ENCODE measurements at regions not wholly inside any gene's neighbourhood (a gene's known extent, or its start where the extent isn't known, plus 50 kb on each side); places are given as distances from the start of the nearest gene placed in this dataset.

DNA sequence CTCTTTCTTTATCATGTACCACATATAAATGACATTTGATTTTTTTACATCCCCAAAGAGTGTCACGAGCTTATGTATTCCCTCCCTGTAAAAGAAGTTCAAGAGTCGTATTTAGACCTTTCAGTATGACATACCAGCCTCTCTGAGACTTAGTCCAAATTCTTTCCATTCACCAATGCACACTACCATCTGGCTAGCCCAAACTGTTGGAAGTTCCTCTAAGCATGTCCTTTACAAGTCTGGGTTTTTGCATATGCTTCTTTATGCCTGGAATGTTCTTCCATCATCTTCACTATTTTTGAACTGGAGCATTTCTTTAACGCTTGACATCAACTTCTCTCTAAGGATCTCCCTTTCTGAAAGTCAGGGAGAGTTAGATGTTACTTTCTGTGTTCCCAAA, 68.5 kb upstream of the RGS6 start:
- H3K27me3 Mint-ChIP-seq = peaks cover 31 to 46% of the 10 kb centered on the region in 2 donors
- H3K4me1 Mint-ChIP-seq (ENCODE audit: low read depth in 2 of 2) = no peaks in the 10 kb centered on the region
- ATAC-seq (replicated peaks) (no peak), DNase-seq (no peak)
- H3K36me3 Mint-ChIP-seq (ENCODE audit: insufficient read depth) = no peaks in the 10 kb centered on the region
- no peak overlapping the region for H3K4me3 Mint-ChIP-seq
- H3K9me3 Mint-ChIP-seq = peaks cover 0 to 4% of the 10 kb centered on the region in 2 donors
- no peak overlapping the region for H3K27ac Mint-ChIP-seq

Measured in effector memory CD8-positive, alpha-beta T cell (primary cell).